DND-41 (cell line): ENCODE measurements at regions not wholly inside any gene's neighbourhood (a gene's known extent, or its start where the extent isn't known, plus 50 kb on each side); places are given as distances from the start of the nearest gene placed in this dataset.

ENCODE experiments used
- CTCF ChIP-seq: IDR thresholded peaks from 2 replicates; pipeline ENCODE4 v1.5.1; 2012; ENCODE audit warnings: borderline replicate concordance, low read length, moderate library complexity, mild to moderate bottlenecking; ENCODE audit not compliant: poor library complexity, severe bottlenecking; ENCODE audit errors: extremely low read depth
- EZH2 ChIP-seq: IDR thresholded peaks from 3 replicates; pipeline ENCODE4 v1.6.1; 2012; ENCODE audit warnings: borderline replicate concordance, low read depth, mild to moderate bottlenecking, moderate library complexity, low read length, inconsistent platforms; ENCODE audit not compliant: severe bottlenecking

- TF ChIP-seq CTCF (no peak), EZH2 (no peak)
Measured at GRCh38 chr6:97819710-97820109, 536.7 kb upstream of the MMS22L start.
